ENCODE measurements at regions not wholly inside any gene's neighbourhood (a gene's known extent, or its start where the extent isn't known, plus 50 kb on each side); places are given as distances from the start of the nearest gene placed in this dataset.
"Not testable (repeated sequence)": the region's sequence is repeated elsewhere in the genome, so short reads cannot be mapped to it uniquely, and the experiment has no call there.

- DNase-seq = not testable (repeated sequence)
These were observed 281.9 kb upstream of the PMFBP1 start for GRCh38 chr16:72453856-72454255.

- no peak for DNase-seq
These were observed 272.7 kb upstream of the PMFBP1 start for GRCh38 chr16:72444696-72445095.

- no peak for DNase-seq
These were observed 271.9 kb upstream of the PMFBP1 start for GRCh38 chr16:72443809-72444208.

GRCh38 chr16:72442385-72443158 lies 270.6 kb upstream of the PMFBP1 start:
- DNase-seq = no peak

- no peak for DNase-seq
These were observed 265.9 kb upstream of the PMFBP1 start for GRCh38 chr16:72437891-72438290.

GRCh38 chr16:72434159-72434558 lies 262.2 kb upstream of the PMFBP1 start:
- no peak for DNase-seq

GRCh38 chr16:72430121-72430520 lies 258.2 kb upstream of the PMFBP1 start:
- DNase-seq = no peak

- no peak for DNase-seq
These were observed 257.7 kb upstream of the PMFBP1 start for GRCh38 chr16:72429671-72430081.

- no peak for DNase-seq
These were observed 256.9 kb upstream of the PMFBP1 start for GRCh38 chr16:72428681-72429376.

GRCh38 chr16:72427783-72428331 lies 255.9 kb upstream of the PMFBP1 start:
- no peak for DNase-seq

- DNase-seq = no peak
These were observed 255.3 kb upstream of the PMFBP1 start for GRCh38 chr16:72427051-72427782.

- DNase-seq = no peak
These were observed 254.4 kb upstream of the PMFBP1 start for GRCh38 chr16:72426386-72426785.

GRCh38 chr16:72425571-72426341 lies 253.8 kb upstream of the PMFBP1 start:
- DNase-seq = no peak

GRCh38 chr16:72424757-72425156 lies 252.8 kb upstream of the PMFBP1 start:
- DNase-seq = no peak

GRCh38 chr16:72422308-72422897 lies 250.4 kb upstream of the PMFBP1 start:
- DNase-seq = no peak

GRCh38 chr16:72419638-72420037 lies 247.7 kb upstream of the PMFBP1 start:
- DNase-seq = no peak

GRCh38 chr16:72415379-72415778 lies 243.4 kb upstream of the PMFBP1 start:
- DNase-seq = no peak

GRCh38 chr16:72410492-72410891 lies 238.5 kb upstream of the PMFBP1 start:
- DNase-seq = no peak

GRCh38 chr16:72409423-72409822 lies 237.5 kb upstream of the PMFBP1 start:
- DNase-seq = no peak

- DNase-seq = no peak
These were observed 234.4 kb upstream of the PMFBP1 start for GRCh38 chr16:72406390-72406789.

- DNase-seq = no peak
These were observed 232.3 kb upstream of the PMFBP1 start for GRCh38 chr16:72404299-72404698.

GRCh38 chr16:72401084-72401361 lies 229.1 kb upstream of the PMFBP1 start:
- no peak for DNase-seq

All from activated CD4-positive, alpha-beta T cell treated with anti-CD3 and anti-CD28 coated beads for 4 hours (primary cell).